HL-60 (cell line): ENCODE measurements at regions not wholly inside any gene's neighbourhood (a gene's known extent, or its start where the extent isn't known, plus 50 kb on each side); places are given as distances from the start of the nearest gene placed in this dataset.

Experiments
- DNase-seq, 2 experiments: peaks; one replicate each; pipeline ENCODE4 v3.0.0-alpha.2; 2010 to 2020; ENCODE audit warnings: low read depth in 1 of 2, low spot score in 1 of 2
- H3K27ac ChIP-seq: fragments of 250-450 bp; sonication (Bioruptor Pico); replicated peaks from 2 replicates; pipeline ENCODE4 v1.5.1; 2020; ENCODE audit warnings: mild to moderate bottlenecking, moderate library complexity
- H3K27me3 ChIP-seq: fragments of 250-450 bp; sonication (Bioruptor Pico); 2 replicates; pipeline ENCODE4 v1.5.1; 2021; ENCODE audit warnings: mild to moderate bottlenecking, moderate library complexity; ENCODE audit not compliant: insufficient read depth, poor library complexity, severe bottlenecking
- H3K4me3 ChIP-seq: replicated peaks from 2 replicates; pipeline ENCODE4 v1.5.1; 2011; ENCODE audit warnings: mild to moderate bottlenecking, control low read depth, low read length; ENCODE audit not compliant: insufficient read depth
- CTCF ChIP-seq: IDR thresholded peaks from one replicate; pipeline ENCODE4 v1.5.1; 2011; ENCODE audit warnings: low read length, control low read depth, inconsistent platforms; ENCODE audit not compliant: insufficient read depth
- GABPA ChIP-seq: IDR thresholded peaks from 2 replicates; pipeline ENCODE4 v1.6.1; 2012; ENCODE audit warnings: low read depth
- POLR2AphosphoS5 ChIP-seq: IDR thresholded peaks from 2 replicates; pipeline ENCODE4 v1.6.1; 2012; ENCODE audit warnings: low read depth
- REST ChIP-seq: IDR thresholded peaks from 2 replicates; pipeline ENCODE4 v1.6.1; 2012; ENCODE audit warnings: low read depth; ENCODE audit not compliant: insufficient replicate concordance
- SPI1 ChIP-seq: IDR thresholded peaks from 2 replicates; pipeline ENCODE4 v1.6.1; 2012; ENCODE audit warnings: low read depth, mild to moderate bottlenecking, borderline replicate concordance

- TF ChIP-seq CTCF = no peak
Measured at GRCh38 chr2:16394986-16395550, 270.6 kb downstream of the CYRIA start.

GRCh38 chr2:16394072-16394985, 271.3 kb downstream of the CYRIA start:
- no peak for DNase-seq

More at GRCh38 chr2:16394986-16395550, 270.6 kb downstream of the CYRIA start:
- Histone ChIP-seq H3K4me3 (no peak overlapping the region), H3K27ac (no peak overlapping the region), H3K27me3 (no peaks in the 10 kb centered on the region)
- no peak for DNase-seq

GRCh38 chr2:16393500-16394071, 272.0 kb downstream of the CYRIA start:
- no peak for DNase-seq
- no peak for TF ChIP-seq CTCF
- no peak for TF ChIP-seq SPI1
- no peak for TF ChIP-seq POLR2AphosphoS5
- TF ChIP-seq REST = no peak
- no peak for TF ChIP-seq GABPA
- Histone ChIP-seq H3K4me3 (no peak overlapping the region), H3K27me3 (no peaks in the 10 kb centered on the region), H3K27ac (no peak overlapping the region)

More at GRCh38 chr2:16394072-16394985, 271.3 kb downstream of the CYRIA start:
- H3K27me3 ChIP-seq = no peaks in the 10 kb centered on the region
- no peak for TF ChIP-seq SPI1
- TF ChIP-seq CTCF = no peak
- TF ChIP-seq POLR2AphosphoS5 = no peak
- TF ChIP-seq REST = no peak
- TF ChIP-seq GABPA = no peak
- H3K27ac ChIP-seq = no peak overlapping the region
- no peak overlapping the region for H3K4me3 ChIP-seq
